Endothelial cell of umbilical vein (primary cell): ENCODE measurements at regions not wholly inside any gene's neighbourhood (a gene's known extent, or its start where the extent isn't known, plus 50 kb on each side); places are given as distances from the start of the nearest gene placed in this dataset.

Source experiments
- BruUV-seq: library from RNA; stranded (reverse); fragments of 400-500 nt; replicated peaks from 2 replicates; lab custom pipeline; 2021; lab: Mats Ljungman, UMichigan
- CTCF ChIA-PET: fragments of 300-600, 350-600 bp; sonication (Branson Sonifier 250); formaldehyde crosslinking; loops from one replicate; lab custom pipeline; 2021; ENCODE audit warnings: antibody characterized with exemption, inconsistent platforms; lab: Charles Lee
- POLR2A ChIA-PET: fragments of 300-600, 350-600 bp; sonication (Branson Sonifier 250); formaldehyde crosslinking; loops from one replicate; lab custom pipeline; 2021; ENCODE audit warnings: antibody characterized with exemption, inconsistent platforms; lab: Charles Lee
- DNase-seq: peaks from one replicate; pipeline ENCODE4 v3.0.0-alpha.2; 2011; ENCODE audit warnings: low read depth, low spot score
- FAIRE-seq: peaks from 2 replicates; lab custom pipeline; 2011; peaks lifted over from hg19 to GRCh38; lab: Jason Lieb, UNC
- H2AFZ ChIP-seq: 2 replicates; pipeline ENCODE4 v1.6.0; 2012; ENCODE audit warnings: low read depth, low read length, control low read depth, inconsistent platforms
- H3K27ac ChIP-seq: 2 replicates; pipeline ENCODE4 v1.5.1; 2011; ENCODE audit warnings: low read depth, mild to moderate bottlenecking, control low read depth, low read length, moderate library complexity; ENCODE audit not compliant: insufficient read depth
- H3K27me3 ChIP-seq, 2 experiments: 2 replicates each; pipeline versions ENCODE4 v1.6.0 to v1.6.1; 2011; ENCODE audit warnings: low read length in 2 of 2, mixed read lengths in 1 of 2; ENCODE audit not compliant: control insufficient read depth in 2 of 2, insufficient read depth in 2 of 2
- H3K36me3 ChIP-seq, 2 experiments: 2 replicates in 1 of 2; 3 replicates in 1 of 2; pipeline ENCODE4 v1.5.1; 2011; ENCODE audit warnings: low read length in 2 of 2, mild to moderate bottlenecking in 1 of 2, moderate library complexity in 1 of 2; ENCODE audit not compliant: control insufficient read depth in 2 of 2, insufficient read depth in 2 of 2; ENCODE audit errors: extremely low read depth in 1 of 2
- H3K4me1 ChIP-seq: 3 replicates; pipeline ENCODE4 v1.5.1; 2011; ENCODE audit warnings: mild to moderate bottlenecking, low read length; ENCODE audit not compliant: control insufficient read depth, insufficient read depth; ENCODE audit errors: extremely low read depth
- H3K4me2 ChIP-seq: 2 replicates; pipeline ENCODE4 v1.6.1; 2011; ENCODE audit warnings: low read length, control low read depth, mixed read lengths; ENCODE audit not compliant: insufficient read depth
- H3K4me3 ChIP-seq, 3 experiments: fragments of 200-600 bp in 1 of 3; sonication (generic), shearing (Covaris generic) in 1 of 3; replicated peaks in 1 of 3; 2 replicates each; pipeline ENCODE4 v1.5.1; 2011 to 2016; ENCODE audit warnings: control low read depth in 3 of 3, low read length in 3 of 3, mild to moderate bottlenecking in 2 of 3, inconsistent platforms in 1 of 3, low read depth in 1 of 3, moderate library complexity in 1 of 3; ENCODE audit not compliant: insufficient read depth in 1 of 3
- H3K79me2 ChIP-seq: 2 replicates; pipeline ENCODE4 v1.6.0; 2012; ENCODE audit warnings: low read length, inconsistent platforms; ENCODE audit not compliant: control insufficient read depth, insufficient read depth
- H3K9ac ChIP-seq: replicated peaks from 2 replicates; pipeline ENCODE3; 2011; ENCODE audit warnings: low read length, control low read depth; ENCODE audit not compliant: insufficient read depth; ENCODE audit errors: extremely low read depth
- H3K9me1 ChIP-seq: replicated peaks from 3 replicates; pipeline ENCODE4 v1.6.0; 2011; ENCODE audit warnings: mild to moderate bottlenecking, low read length; ENCODE audit not compliant: control insufficient read depth, insufficient read depth; ENCODE audit errors: extremely low read depth
- H3K9me3 ChIP-seq: replicated peaks from 2 replicates; pipeline ENCODE4 v1.5.1; 2012; ENCODE audit warnings: low read length, inconsistent platforms; ENCODE audit not compliant: control insufficient read depth, insufficient read depth
- H4K20me1 ChIP-seq: replicated peaks from 2 replicates; pipeline ENCODE3; 2011; ENCODE audit warnings: mild to moderate bottlenecking, low read length; ENCODE audit not compliant: control insufficient read depth, insufficient read depth; ENCODE audit errors: extremely low read depth
- EZH2 ChIP-seq: IDR thresholded peaks from 2 replicates; pipeline ENCODE4 v1.6.1; 2012; ENCODE audit warnings: borderline replicate concordance, low read depth, mild to moderate bottlenecking, moderate library complexity, low read length, inconsistent platforms; ENCODE audit not compliant: severe bottlenecking
- FOS ChIP-seq: IDR thresholded peaks from 2 replicates; pipeline ENCODE4 v1.6.1; 2011; ENCODE audit warnings: mild to moderate bottlenecking, low read length, moderate library complexity, borderline replicate concordance; ENCODE audit not compliant: insufficient read depth
- GATA2 ChIP-seq: IDR thresholded peaks from 2 replicates; pipeline ENCODE4 v1.7.0; 2011; ENCODE audit warnings: low read depth, mild to moderate bottlenecking, moderate library complexity, mixed read lengths, low read length; ENCODE audit not compliant: insufficient read length, insufficient read depth
- JUN ChIP-seq: IDR thresholded peaks from 2 replicates; pipeline ENCODE4 v1.6.1; 2011; ENCODE audit warnings: borderline replicate concordance, low read depth; ENCODE audit not compliant: insufficient read length, insufficient read depth
- MYC ChIP-seq: IDR thresholded peaks from one replicate; pipeline ENCODE4 v1.6.1; 2011; ENCODE audit warnings: mild to moderate bottlenecking, low read depth, low read length
- POLR2A ChIP-seq: IDR thresholded peaks from 2 replicates; pipeline ENCODE4 v1.6.1; 2012; ENCODE audit warnings: low read depth, mild to moderate bottlenecking, control low read depth, low read length
- POLR2AphosphoS5 ChIP-seq: IDR thresholded peaks from 2 replicates; pipeline ENCODE4 v1.6.1; 2012; ENCODE audit warnings: low read depth, mild to moderate bottlenecking, control low read depth, low read length, moderate library complexity; ENCODE audit not compliant: insufficient read depth
- dilution Hi-C: fragments of 300-500 bp; cut with MboI; formaldehyde crosslinking; loops from one replicate; pipeline ENCODE4 v1.15.0; 2019; ENCODE audit warnings: low sequenced_read_pairs; ENCODE audit not compliant: extremely low pct_ligation_motif_present
- intact Hi-C: fragments of 100-400 bp; cut with micrococcal nuclease; formaldehyde crosslinking; loops from one replicate; pipeline ENCODE4 v1.10.0; 2022
- TF ChIP-seq, protein P1 (sequence below): IDR thresholded peaks from 2 replicates; pipeline ENCODE4 v1.6.1; 2011; ENCODE audit not compliant: insufficient read depth, insufficient read length
- TF ChIP-seq, protein P2 (sequence below), 2 donors: IDR thresholded peaks; 1 replicate in 1 of 2; 2 replicates in 1 of 2; pipeline ENCODE4 v1.5.1; 2011; ENCODE audit warnings: low read length in 2 of 2, mild to moderate bottlenecking in 2 of 2, moderate library complexity in 2 of 2, control low read depth in 1 of 2, inconsistent platforms in 1 of 2, low read depth in 1 of 2; ENCODE audit not compliant: insufficient read depth in 1 of 2; ENCODE audit errors: extremely low read depth in 1 of 2

DNA sequence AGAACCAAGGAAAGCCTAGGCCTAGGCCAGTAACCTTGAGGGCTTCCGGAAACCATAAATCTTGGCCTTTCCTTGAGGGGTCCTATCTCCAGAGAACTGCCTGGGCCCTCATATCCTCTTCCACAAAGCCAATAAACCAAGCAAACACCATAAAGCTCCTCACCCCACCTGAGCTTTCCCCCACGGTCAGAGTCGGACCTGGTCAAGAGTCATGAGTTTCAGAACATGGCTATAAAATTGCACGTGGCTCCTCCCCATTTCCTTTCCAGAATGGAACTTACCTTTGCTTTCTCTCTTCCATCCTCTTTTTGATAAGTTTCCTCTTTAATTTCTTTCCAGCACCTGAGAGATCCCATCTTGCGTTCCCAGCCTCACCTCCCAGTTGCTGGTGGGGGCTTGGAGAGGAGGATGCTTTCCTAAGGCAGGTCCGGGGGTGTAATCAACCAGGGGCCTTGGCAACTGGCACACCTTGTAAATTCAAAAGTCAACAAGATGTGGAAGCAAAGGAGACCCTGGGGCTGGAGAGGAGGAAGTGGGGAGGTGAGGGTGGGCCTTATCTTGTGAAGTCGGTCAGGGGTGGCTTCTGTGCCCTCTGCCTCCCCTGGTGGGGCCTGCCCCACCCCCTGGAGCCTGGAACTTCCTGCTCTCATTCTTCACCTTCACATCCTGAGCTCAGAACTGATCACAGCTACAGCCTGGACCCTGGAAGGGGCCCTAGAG is 259.9 kb downstream of the FOXD2 start:
- Histone ChIP-seq H3K79me2 (no peaks in the 10 kb centered on the region), H3K9ac (no peak overlapping the region), H3K9me1 (no peaks in the 10 kb centered on the region), H3K4me2 (no peak overlapping the region), H3K36me3 (no peaks in the 10 kb centered on the region), H2AFZ (no peak overlapping the region), H4K20me1 (no peaks in the 10 kb centered on the region), H3K4me3 (no peak overlapping the region), H3K4me1 (no peaks in the 10 kb centered on the region), H3K9me3 (no peaks in the 10 kb centered on the region), H3K27ac (no peak overlapping the region), H3K27me3 (no peaks in the 10 kb centered on the region)
- intact Hi-C loops (no loop called here), dilution Hi-C loops (loop anchor here (25.0 kb wide), 1 partner anchor 235 kb away; no protein-coding TSS in a partner anchor)
- DNase-seq = no peak
- ChIA-PET CTCF (interaction anchor here (1.4 to 2.3 kb wide), 4 partner anchors 11 to 260 kb away, joined by 3 to 13 read pairs (median 6); partner anchors contain the start of gene FOXD2), POLR2A (interaction anchor here (0.6 kb wide), 1 partner anchor 305 kb away, joined by 3 read pairs; no protein-coding TSS in a partner anchor)
- no TSS peak for BruUV-seq
- FAIRE-seq = no peak
- TF ChIP-seq EZH2 (no peak), JUN (no peak), GATA2 (no peak), MYC (no peak), POLR2A (no peak), POLR2AphosphoS5 (no peak), FOS (no peak)
- TF ChIP-seq, protein P1, sequence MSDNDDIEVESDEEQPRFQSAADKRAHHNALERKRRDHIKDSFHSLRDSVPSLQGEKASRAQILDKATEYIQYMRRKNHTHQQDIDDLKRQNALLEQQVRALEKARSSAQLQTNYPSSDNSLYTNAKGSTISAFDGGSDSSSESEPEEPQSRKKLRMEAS = no peak
- TF ChIP-seq, protein P2, sequence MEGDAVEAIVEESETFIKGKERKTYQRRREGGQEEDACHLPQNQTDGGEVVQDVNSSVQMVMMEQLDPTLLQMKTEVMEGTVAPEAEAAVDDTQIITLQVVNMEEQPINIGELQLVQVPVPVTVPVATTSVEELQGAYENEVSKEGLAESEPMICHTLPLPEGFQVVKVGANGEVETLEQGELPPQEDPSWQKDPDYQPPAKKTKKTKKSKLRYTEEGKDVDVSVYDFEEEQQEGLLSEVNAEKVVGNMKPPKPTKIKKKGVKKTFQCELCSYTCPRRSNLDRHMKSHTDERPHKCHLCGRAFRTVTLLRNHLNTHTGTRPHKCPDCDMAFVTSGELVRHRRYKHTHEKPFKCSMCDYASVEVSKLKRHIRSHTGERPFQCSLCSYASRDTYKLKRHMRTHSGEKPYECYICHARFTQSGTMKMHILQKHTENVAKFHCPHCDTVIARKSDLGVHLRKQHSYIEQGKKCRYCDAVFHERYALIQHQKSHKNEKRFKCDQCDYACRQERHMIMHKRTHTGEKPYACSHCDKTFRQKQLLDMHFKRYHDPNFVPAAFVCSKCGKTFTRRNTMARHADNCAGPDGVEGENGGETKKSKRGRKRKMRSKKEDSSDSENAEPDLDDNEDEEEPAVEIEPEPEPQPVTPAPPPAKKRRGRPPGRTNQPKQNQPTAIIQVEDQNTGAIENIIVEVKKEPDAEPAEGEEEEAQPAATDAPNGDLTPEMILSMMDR (IDR thresholded peaks at IDR 0.05; ENCODE audit: extremely low read depth in 1 of 2, insufficient read depth in 1 of 2, low read depth in 1 of 2, low read length in 2 of 2) = no peak
